MCF 10A (cell line): ENCODE measurements at regions not wholly inside any gene's neighbourhood (a gene's known extent, or its start where the extent isn't known, plus 50 kb on each side); places are given as distances from the start of the nearest gene placed in this dataset.

Source experiments
- BruUV-seq: library from RNA; stranded (reverse); fragments of 400-500 nt; replicated peaks from 2 replicates; lab custom pipeline; 2021; lab: Mats Ljungman, UMichigan
- CTCF ChIA-PET: fragments of 300-600 bp; sonication (Branson Sonifier 250); formaldehyde crosslinking; extraction: SDS; loops from one replicate; lab custom pipeline; 2021; ENCODE audit warnings: antibody characterized with exemption, inconsistent platforms; lab: Yijun Ruan, JAX
- POLR2A ChIA-PET: fragments of 300-600, 350-650 bp; sonication (Branson Sonifier 250); formaldehyde crosslinking; extraction: SDS; loops from one replicate; lab custom pipeline; 2020; ENCODE audit warnings: antibody characterized with exemption, inconsistent platforms; lab: Yijun Ruan, JAX
- DNase-seq: peaks from one replicate; pipeline ENCODE4 v3.0.0-alpha.2; 2018; ENCODE audit not compliant: unreplicated experiment
- H3K27ac Mint-ChIP-seq: one replicate; pipeline ENCODE4 v1.8.0; 2022; ENCODE audit warnings: mild to moderate bottlenecking, low read depth, mixed read lengths; ENCODE audit not compliant: unreplicated experiment
- H3K27me3 Mint-ChIP-seq: one replicate; pipeline ENCODE4 v1.8.0; 2022; ENCODE audit warnings: mixed read lengths; ENCODE audit not compliant: insufficient read depth, unreplicated experiment
- H3K36me3 Mint-ChIP-seq: one replicate; pipeline ENCODE4 v1.8.0; 2022; ENCODE audit warnings: mild to moderate bottlenecking, moderate library complexity, mixed read lengths; ENCODE audit not compliant: insufficient read depth, unreplicated experiment
- H3K4me1 Mint-ChIP-seq: one replicate; pipeline ENCODE4 v1.8.0; 2022; ENCODE audit warnings: mixed read lengths; ENCODE audit not compliant: insufficient read depth, unreplicated experiment
- H3K4me3 Mint-ChIP-seq: one replicate; pipeline ENCODE4 v1.8.0; 2022; ENCODE audit warnings: mild to moderate bottlenecking, moderate library complexity, mixed read lengths; ENCODE audit not compliant: unreplicated experiment
- H3K9me3 Mint-ChIP-seq: one replicate; pipeline ENCODE4 v1.8.0; 2022; ENCODE audit warnings: mixed read lengths; ENCODE audit not compliant: unreplicated experiment
- CTCF ChIP-seq: fragments of 200-600 bp; IDR thresholded peaks from one replicate; pipeline ENCODE4 v1.8.0; 2022; ENCODE audit warnings: antibody characterized with exemption, mild to moderate bottlenecking; ENCODE audit not compliant: unreplicated experiment
- intact Hi-C: fragments of 100-400 bp; cut with micrococcal nuclease; formaldehyde crosslinking; loops from 2 replicates; pipeline ENCODE4 v1.14.1; 2022

GRCh38 chr17:27083408-27084185, 210.3 kb upstream of the WSB1 start:
- no TSS peak for BruUV-seq
- Mint-ChIP-seq H3K9me3 (peaks cover under 1% of the 10 kb centered on the region), H3K4me3 (no peak overlapping the region), H3K36me3 (no peaks in the 10 kb centered on the region), H3K27me3 (peaks cover 22% of the 10 kb centered on the region), H3K27ac (no peak overlapping the region), H3K4me1 (no peaks in the 10 kb centered on the region)
- no peak for TF ChIP-seq CTCF
- DNase-seq = no peak
- POLR2A ChIA-PET = no interaction called here
- CTCF ChIA-PET = no interaction called here
- intact Hi-C loops = no loop called here

- DNase-seq = no peak
- Mint-ChIP-seq H3K27me3 (peaks cover 31% of the 10 kb centered on the region), H3K36me3 (no peaks in the 10 kb centered on the region), H3K27ac (no peak overlapping the region), H3K4me3 (no peak overlapping the region), H3K9me3 (peaks cover 11% of the 10 kb centered on the region), H3K4me1 (no peaks in the 10 kb centered on the region)
- BruUV-seq = no TSS peak
- no peak for TF ChIP-seq CTCF
- intact Hi-C loops = no loop called here
- POLR2A ChIA-PET = interaction anchor here (0.7 kb wide), 1 partner anchor 365 kb away, joined by 3 read pairs; no protein-coding TSS in a partner anchor
- CTCF ChIA-PET = interaction anchor here (0.6 kb wide), 1 partner anchor 1825 kb away, joined by 3 read pairs; no protein-coding TSS in a partner anchor
Observed at GRCh38 chr17:27085517-27085916, 208.4 kb upstream of the WSB1 start.

DNA sequence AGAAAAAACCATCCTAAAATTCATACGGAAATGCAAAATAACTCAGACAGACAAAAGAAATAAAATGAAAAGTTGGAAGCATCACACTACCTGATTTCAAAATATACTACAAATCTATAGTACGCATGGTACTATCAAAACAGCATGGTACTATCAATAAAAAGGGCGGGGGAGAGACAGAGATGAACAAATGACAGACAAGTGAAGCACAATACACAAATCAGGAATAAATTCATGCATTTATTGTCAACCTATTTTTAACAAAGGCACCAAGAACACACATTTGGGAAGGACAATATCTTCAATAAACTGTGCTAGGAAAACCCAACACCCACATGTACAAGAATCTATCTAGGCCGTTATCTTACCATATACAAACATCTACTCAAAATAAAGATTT, 207.4 kb upstream of the WSB1 start:
- no peaks in the 10 kb centered on the region for H3K36me3 Mint-ChIP-seq
- H3K9me3 Mint-ChIP-seq = peaks cover 11% of the 10 kb centered on the region
- CTCF ChIA-PET = no interaction called here

More for the DNA sequence above, 207.4 kb upstream of the WSB1 start:
- BruUV-seq = no TSS peak
- POLR2A ChIA-PET = no interaction called here
- intact Hi-C loops = no loop called here
- H3K4me1 Mint-ChIP-seq = no peaks in the 10 kb centered on the region
- H3K27me3 Mint-ChIP-seq = peaks cover 31% of the 10 kb centered on the region
- no peak for DNase-seq
- H3K4me3 Mint-ChIP-seq = no peak overlapping the region
- H3K27ac Mint-ChIP-seq = no peak overlapping the region
- TF ChIP-seq CTCF = no peak
